ENCODE measurements at regions not wholly inside any gene's neighbourhood (a gene's known extent, or its start where the extent isn't known, plus 50 kb on each side); places are given as distances from the start of the nearest gene placed in this dataset.

DNA sequence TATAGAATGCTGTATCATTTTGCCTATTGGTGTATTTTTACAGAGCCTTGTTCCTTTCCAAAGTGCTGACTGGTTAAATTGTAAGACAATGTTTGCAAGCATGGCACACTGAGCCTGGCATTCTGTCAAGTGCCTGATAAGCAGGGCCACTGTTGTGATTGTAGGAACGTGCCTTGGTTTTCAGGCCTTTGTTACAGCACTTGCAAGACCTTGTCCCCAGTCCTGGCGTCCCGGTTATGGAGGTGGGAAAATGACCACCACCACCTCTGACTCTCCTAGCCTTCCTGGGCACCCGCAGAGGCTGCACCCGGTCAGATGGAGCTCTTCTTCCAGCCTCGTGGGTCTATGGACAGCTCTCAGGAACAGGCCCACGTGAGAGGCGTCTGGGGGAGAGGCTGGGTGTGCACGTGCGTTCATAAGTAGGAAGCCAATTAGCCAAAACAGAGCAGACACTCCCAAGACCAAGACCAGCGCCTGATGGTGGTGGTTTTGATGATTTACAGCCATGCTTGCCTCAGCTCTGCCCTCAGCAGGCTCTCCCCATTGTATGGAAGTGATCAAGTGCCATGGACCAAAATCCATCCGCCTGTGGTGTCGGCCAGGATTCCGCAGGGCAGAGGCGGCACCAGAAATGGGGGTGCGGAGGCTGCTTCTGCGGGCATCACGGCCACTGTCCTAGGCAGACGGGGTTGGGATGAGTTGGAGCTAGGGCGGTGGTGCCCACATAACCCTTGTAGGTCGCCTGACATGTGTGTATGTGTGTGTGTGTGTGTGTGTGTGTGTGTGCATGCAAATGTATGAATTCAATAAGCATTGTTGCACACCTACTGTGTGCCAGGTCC is 89.8 kb downstream of the RTL6 start:
- in situ Hi-C loops (cut with MboI) (no loop called here), intact Hi-C loops (cut with micrococcal nuclease; ENCODE audit: unreplicated experiment) (no loop called here)
- H3K79me2 ChIP-seq (ENCODE audit: control insufficient read depth, insufficient read depth, low read length): no peaks in the 10 kb centered on the region
- no peaks in the 10 kb centered on the region for H4K20me1 ChIP-seq (ENCODE audit: control insufficient read depth, insufficient read depth)
- H3K4me2 ChIP-seq (ENCODE audit: control insufficient read depth, insufficient read depth): no peak overlapping the region
- SMC1A ChIA-PET (ENCODE audit: uncharacterized antibody, unreplicated experiment): no interaction called here
- no peak overlapping the region for H2AFZ ChIP-seq (ENCODE audit: control insufficient read depth, low read depth, low read length)
- H3K9me3 ChIP-seq (replicated peaks; ENCODE audit: control insufficient read depth, insufficient read depth, low read length): no peaks in the 10 kb centered on the region
- no peaks in the 10 kb centered on the region for H3K36me3 ChIP-seq (ENCODE audit: control insufficient read depth in 2 of 2, insufficient read depth in 2 of 2, low read length in 1 of 2)
- POLR2A ChIA-PET: no interaction called here
- RAD21 ChIA-PET (ENCODE audit: unreplicated experiment): no interaction called here
- DNase-seq (ENCODE audit: low read depth, low spot score) (no peak), ATAC-seq (no peak), FAIRE-seq (no peak)
- BruUV-seq (replicated peaks): no TSS peak
- H3K4me3 ChIP-seq: no peak overlapping the region
- CTCF ChIA-PET: no interaction called here
- no peaks in the 10 kb centered on the region for H3K4me1 ChIP-seq (ENCODE audit: control insufficient read depth, insufficient read depth, low read length)
- H3K27ac ChIP-seq (ENCODE audit: control insufficient read depth, insufficient read depth): no peak overlapping the region
- H3K27me3 ChIP-seq (replicated peaks in 1 of 2; ENCODE audit: control insufficient read depth in 2 of 2, insufficient read depth in 2 of 2, low read length in 1 of 2): no peaks in the 10 kb centered on the region; a peak in 1 of 4 replicates
- no peak overlapping the region for H3K9ac ChIP-seq (ENCODE audit: control insufficient read depth, insufficient read depth, low read length)
- WGBS (ENCODE audit: insufficient coverage, insufficient replicate concordance, low lambda C conversion rate, missing lambda C conversion rate): 34% methylated on average over 21 of the region's 21 CpGs
- TF ChIP-seq MEF2A (IDR thresholded peaks at IDR 0.05; ENCODE audit: insufficient read depth, low read depth, low read length): no peak
- TF ChIP-seq, protein P1, sequence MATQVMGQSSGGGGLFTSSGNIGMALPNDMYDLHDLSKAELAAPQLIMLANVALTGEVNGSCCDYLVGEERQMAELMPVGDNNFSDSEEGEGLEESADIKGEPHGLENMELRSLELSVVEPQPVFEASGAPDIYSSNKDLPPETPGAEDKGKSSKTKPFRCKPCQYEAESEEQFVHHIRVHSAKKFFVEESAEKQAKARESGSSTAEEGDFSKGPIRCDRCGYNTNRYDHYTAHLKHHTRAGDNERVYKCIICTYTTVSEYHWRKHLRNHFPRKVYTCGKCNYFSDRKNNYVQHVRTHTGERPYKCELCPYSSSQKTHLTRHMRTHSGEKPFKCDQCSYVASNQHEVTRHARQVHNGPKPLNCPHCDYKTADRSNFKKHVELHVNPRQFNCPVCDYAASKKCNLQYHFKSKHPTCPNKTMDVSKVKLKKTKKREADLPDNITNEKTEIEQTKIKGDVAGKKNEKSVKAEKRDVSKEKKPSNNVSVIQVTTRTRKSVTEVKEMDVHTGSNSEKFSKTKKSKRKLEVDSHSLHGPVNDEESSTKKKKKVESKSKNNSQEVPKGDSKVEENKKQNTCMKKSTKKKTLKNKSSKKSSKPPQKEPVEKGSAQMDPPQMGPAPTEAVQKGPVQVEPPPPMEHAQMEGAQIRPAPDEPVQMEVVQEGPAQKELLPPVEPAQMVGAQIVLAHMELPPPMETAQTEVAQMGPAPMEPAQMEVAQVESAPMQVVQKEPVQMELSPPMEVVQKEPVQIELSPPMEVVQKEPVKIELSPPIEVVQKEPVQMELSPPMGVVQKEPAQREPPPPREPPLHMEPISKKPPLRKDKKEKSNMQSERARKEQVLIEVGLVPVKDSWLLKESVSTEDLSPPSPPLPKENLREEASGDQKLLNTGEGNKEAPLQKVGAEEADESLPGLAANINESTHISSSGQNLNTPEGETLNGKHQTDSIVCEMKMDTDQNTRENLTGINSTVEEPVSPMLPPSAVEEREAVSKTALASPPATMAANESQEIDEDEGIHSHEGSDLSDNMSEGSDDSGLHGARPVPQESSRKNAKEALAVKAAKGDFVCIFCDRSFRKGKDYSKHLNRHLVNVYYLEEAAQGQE (IDR thresholded peaks at IDR 0.05; ENCODE audit: low read depth, low read length): no peak
- no peak for TF ChIP-seq HDGF (IDR thresholded peaks at IDR 0.05)
- no peak for TF ChIP-seq RELB (IDR thresholded peaks at IDR 0.05; ENCODE audit: low read depth)
- TF ChIP-seq ZNF217 (IDR thresholded peaks at IDR 0.05): no peak
- no peak for TF ChIP-seq MXI1 (IDR thresholded peaks at IDR 0.05; ENCODE audit: low read depth, low read length)
- TF ChIP-seq CHD4 (IDR thresholded peaks at IDR 0.05): no peak
- no peak for TF ChIP-seq IRF3 (IDR thresholded peaks at IDR 0.05)
- no peak for TF ChIP-seq IKZF2 (IDR thresholded peaks at IDR 0.05)
- TF ChIP-seq BMI1 (IDR thresholded peaks at IDR 0.05; ENCODE audit: borderline replicate concordance): no peak
- TF ChIP-seq, protein P2, sequence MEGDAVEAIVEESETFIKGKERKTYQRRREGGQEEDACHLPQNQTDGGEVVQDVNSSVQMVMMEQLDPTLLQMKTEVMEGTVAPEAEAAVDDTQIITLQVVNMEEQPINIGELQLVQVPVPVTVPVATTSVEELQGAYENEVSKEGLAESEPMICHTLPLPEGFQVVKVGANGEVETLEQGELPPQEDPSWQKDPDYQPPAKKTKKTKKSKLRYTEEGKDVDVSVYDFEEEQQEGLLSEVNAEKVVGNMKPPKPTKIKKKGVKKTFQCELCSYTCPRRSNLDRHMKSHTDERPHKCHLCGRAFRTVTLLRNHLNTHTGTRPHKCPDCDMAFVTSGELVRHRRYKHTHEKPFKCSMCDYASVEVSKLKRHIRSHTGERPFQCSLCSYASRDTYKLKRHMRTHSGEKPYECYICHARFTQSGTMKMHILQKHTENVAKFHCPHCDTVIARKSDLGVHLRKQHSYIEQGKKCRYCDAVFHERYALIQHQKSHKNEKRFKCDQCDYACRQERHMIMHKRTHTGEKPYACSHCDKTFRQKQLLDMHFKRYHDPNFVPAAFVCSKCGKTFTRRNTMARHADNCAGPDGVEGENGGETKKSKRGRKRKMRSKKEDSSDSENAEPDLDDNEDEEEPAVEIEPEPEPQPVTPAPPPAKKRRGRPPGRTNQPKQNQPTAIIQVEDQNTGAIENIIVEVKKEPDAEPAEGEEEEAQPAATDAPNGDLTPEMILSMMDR (IDR thresholded peaks at IDR 0.05 in 2 of 3, conservative IDR thresholded peaks at IDR 0.05 in 1 of 3; ENCODE audit: control insufficient read depth in 2 of 3, extremely low read depth in 1 of 3, insufficient read depth in 1 of 3, low read depth in 3 of 3, low read length in 3 of 3): no peak
- no peak for TF ChIP-seq BRCA1 (IDR thresholded peaks at IDR 0.05; ENCODE audit: low read depth, low read length)
- no peak for TF ChIP-seq PML (IDR thresholded peaks at IDR 0.05; ENCODE audit: low read length)
- TF ChIP-seq ESRRA (IDR thresholded peaks at IDR 0.05; ENCODE audit: low read length): no peak

Data from GM12878 (cell line).